A673 (cell line): ENCODE measurements at regions not wholly inside any gene's neighbourhood (a gene's known extent, or its start where the extent isn't known, plus 50 kb on each side); places are given as distances from the start of the nearest gene placed in this dataset.

ENCODE experiments used
- BruUV-seq: library from RNA; stranded (reverse); fragments of 400-500 nt; replicated peaks from 2 replicates; lab custom pipeline; 2021; lab: Mats Ljungman, UMichigan
- CTCF ChIA-PET: fragments of 300-600 bp; sonication (Branson Sonifier 250); formaldehyde crosslinking; loops from one replicate; lab custom pipeline; 2022; ENCODE audit warnings: antibody characterized with exemption; lab: Charles Lee
- POLR2A ChIA-PET: fragments of 300-600 bp; sonication (Branson Sonifier 250); formaldehyde crosslinking; loops from one replicate; lab custom pipeline; 2022; ENCODE audit warnings: antibody characterized with exemption; ENCODE audit not compliant: low non-redundant PET; lab: Charles Lee
- DNase-seq: peaks from one replicate; pipeline ENCODE4 v3.0.0-alpha.2; 2015; ENCODE audit warnings: low spot score
- H3K27ac ChIP-seq: fragments of 200-600 bp; sonication (generic); 2 replicates; pipeline ENCODE4 v1.5.1; 2016; ENCODE audit warnings: mixed run types, low read depth, mild to moderate bottlenecking, mixed read lengths, antibody characterized with exemption, low read length; ENCODE audit not compliant: poor library complexity, severe bottlenecking
- H3K27me3 ChIP-seq: fragments of 200-600 bp; sonication (generic); replicated peaks from 2 replicates; pipeline ENCODE4 v1.6.1; 2017; ENCODE audit warnings: mixed run types, low read depth, mild to moderate bottlenecking, mixed read lengths, antibody characterized with exemption, low read length; ENCODE audit not compliant: insufficient read depth, poor library complexity
- H3K36me3 ChIP-seq: fragments of 200-600 bp; sonication (generic); 2 replicates; pipeline ENCODE4 v1.6.1; 2016; ENCODE audit warnings: mixed run types, mild to moderate bottlenecking, mixed read lengths, antibody characterized with exemption, low read length; ENCODE audit not compliant: insufficient read depth, poor library complexity, severe bottlenecking
- H3K4me1 ChIP-seq: fragments of 200-600 bp; sonication (generic); 2 replicates; pipeline ENCODE4 v1.6.1; 2017; ENCODE audit warnings: mixed run types, mild to moderate bottlenecking, mixed read lengths, antibody characterized with exemption, low read length; ENCODE audit not compliant: insufficient read depth, poor library complexity, severe bottlenecking
- H3K4me3 ChIP-seq: fragments of 200-600 bp; sonication (generic); 2 replicates; pipeline ENCODE4 v1.5.1; 2016; ENCODE audit warnings: low read depth, mixed run types, mild to moderate bottlenecking, mixed read lengths, low read length; ENCODE audit not compliant: poor library complexity, severe bottlenecking
- H3K9me3 ChIP-seq: fragments of 200-600 bp; sonication (generic); 2 replicates; pipeline ENCODE4 v1.6.1; 2016; ENCODE audit warnings: mixed run types, low read depth, mild to moderate bottlenecking, mixed read lengths, antibody characterized with exemption, low read length; ENCODE audit not compliant: poor library complexity, severe bottlenecking
- CTCF ChIP-seq: fragments of 300-800, 200-600 bp; sonication (generic); conservative IDR thresholded peaks from 2 replicates; pipeline ENCODE4 v1.5.1; 2017; ENCODE audit warnings: low read depth, mild to moderate bottlenecking, antibody characterized with exemption, low read length, moderate library complexity, mixed read lengths
- EZH2 ChIP-seq: fragments of 200-600 bp; sonication (generic); IDR thresholded peaks from 2 replicates; pipeline ENCODE4 v1.6.1; 2017; ENCODE audit warnings: borderline replicate concordance, low read depth, mild to moderate bottlenecking, mixed read lengths, antibody characterized with exemption, low read length; ENCODE audit not compliant: poor library complexity, severe bottlenecking
- intact Hi-C: fragments of 100-400 bp; cut with micrococcal nuclease; formaldehyde crosslinking; loops from one replicate; pipeline ENCODE4 v1.10.0; 2022; ENCODE audit not compliant: unreplicated experiment

GRCh38 chrX:15016051-15016450 lies 142.8 kb downstream of the MOSPD2 start:
- intact Hi-C loops: no loop called here
- H3K27me3 ChIP-seq: no peaks in the 10 kb centered on the region
- DNase-seq: no peak
- no peaks in the 10 kb centered on the region for H3K4me1 ChIP-seq
- BruUV-seq: no TSS peak
- ChIA-PET CTCF (no interaction called here), POLR2A (no interaction called here)
- no peaks in the 10 kb centered on the region for H3K9me3 ChIP-seq
- no peak overlapping the region for H3K27ac ChIP-seq
- H3K4me3 ChIP-seq: no peak overlapping the region
- H3K36me3 ChIP-seq: no peaks in the 10 kb centered on the region
- TF ChIP-seq CTCF: no peak
- no peak for TF ChIP-seq EZH2

GRCh38 chrX:15014281-15014680 lies 141.1 kb downstream of the MOSPD2 start:
- no peak for TF ChIP-seq CTCF
- TF ChIP-seq EZH2: no peak
- DNase-seq: no peak
- no peak overlapping the region for H3K27ac ChIP-seq
- BruUV-seq: no TSS peak
- CTCF ChIA-PET: no interaction called here
- no peak overlapping the region for H3K4me3 ChIP-seq
- H3K4me1 ChIP-seq: no peaks in the 10 kb centered on the region
- no peaks in the 10 kb centered on the region for H3K27me3 ChIP-seq
- no peaks in the 10 kb centered on the region for H3K36me3 ChIP-seq
- intact Hi-C loops: no loop called here
- POLR2A ChIA-PET: no interaction called here
- no peaks in the 10 kb centered on the region for H3K9me3 ChIP-seq

- no peaks in the 10 kb centered on the region for H3K36me3 ChIP-seq
- no peaks in the 10 kb centered on the region for H3K27me3 ChIP-seq
- no peak for DNase-seq
- BruUV-seq: no TSS peak
- no peak for TF ChIP-seq EZH2
- no peak for TF ChIP-seq CTCF
- no peaks in the 10 kb centered on the region for H3K9me3 ChIP-seq
- intact Hi-C loops: no loop called here
- ChIA-PET CTCF (no interaction called here), POLR2A (no interaction called here)
- H3K27ac ChIP-seq: no peak overlapping the region
- H3K4me3 ChIP-seq: no peak overlapping the region
- H3K4me1 ChIP-seq: no peaks in the 10 kb centered on the region
Measured at GRCh38 chrX:15013461-15013860, 140.2 kb downstream of the MOSPD2 start.
